ENCODE measurements at regions not wholly inside any gene's neighbourhood (a gene's known extent, or its start where the extent isn't known, plus 50 kb on each side); places are given as distances from the start of the nearest gene placed in this dataset.

- Histone ChIP-seq H3K27ac (ENCODE audit: low read depth in 1 of 2, low read length in 1 of 2) (no peak overlapping the region), H3K4me3 (no peak overlapping the region), H3K4me1 (ENCODE audit: control insufficient read depth in 5 of 5, insufficient read depth in 5 of 5, low read length in 5 of 5) (no peaks in the 10 kb centered on the region), H3K27me3 (ENCODE audit: control insufficient read depth in 3 of 3, insufficient read depth in 3 of 3, low read length in 2 of 3) (no peaks in the 10 kb centered on the region), H3K36me3 (ENCODE audit: control insufficient read depth in 4 of 4, insufficient read depth in 4 of 4, low read length in 4 of 4) (no peaks in the 10 kb centered on the region), H3K9me3 (ENCODE audit: control insufficient read depth in 4 of 4, insufficient read depth in 3 of 4, low read length in 3 of 4) (no peaks in the 10 kb centered on the region), H3K9ac (ENCODE audit: insufficient read depth in 1 of 2, low read length in 2 of 2) (no peak overlapping the region)
- ATAC-seq (ENCODE audit: insufficient read depth, low FRiP score) (no peak), DNase-seq (no peak)
- no peak for TF ChIP-seq CTCF (IDR thresholded peaks at IDR 0.05; ENCODE audit: control extremely low read depth, extremely low read depth)
- 94 to 95% methylated on average over 4 of the region's 4 CpGs for WGBS, 2 donors
Measured at GRCh38 chr1:65679773-65680172, 112.9 kb upstream of the PDE4B start.

GRCh38 chr1:65681096-65681495, 111.6 kb upstream of the PDE4B start:
- H3K27me3 ChIP-seq (ENCODE audit: control insufficient read depth in 3 of 3, insufficient read depth in 3 of 3, low read length in 2 of 3), result no peaks in the 10 kb centered on the region
- no peaks in the 10 kb centered on the region for H3K36me3 ChIP-seq (ENCODE audit: control insufficient read depth in 4 of 4, insufficient read depth in 4 of 4, low read length in 4 of 4)
- no peaks in the 10 kb centered on the region for H3K4me1 ChIP-seq (ENCODE audit: control insufficient read depth in 5 of 5, insufficient read depth in 5 of 5, low read length in 5 of 5)
- TF ChIP-seq CTCF (IDR thresholded peaks at IDR 0.05; ENCODE audit: control extremely low read depth, extremely low read depth), result no peak
- no peak overlapping the region for H3K27ac ChIP-seq (ENCODE audit: low read depth in 1 of 2, low read length in 1 of 2)
- DNase-seq (no peak), ATAC-seq (ENCODE audit: insufficient read depth, low FRiP score) (no peak)
- 86 to 90% methylated on average over 6 of the region's 6 CpGs for whole genome bisulfite sequencing, 2 donors
- H3K9me3 ChIP-seq (ENCODE audit: control insufficient read depth in 4 of 4, insufficient read depth in 3 of 4, low read length in 3 of 4), result no peaks in the 10 kb centered on the region
- H3K9ac ChIP-seq (ENCODE audit: insufficient read depth in 1 of 2, low read length in 2 of 2), result no peak overlapping the region
- H3K4me3 ChIP-seq, result no peak overlapping the region

GRCh38 chr1:65687428-65688214, 105.1 kb upstream of the PDE4B start:
- Histone ChIP-seq H3K27ac (ENCODE audit: low read depth in 1 of 2, low read length in 1 of 2) (no peak overlapping the region), H3K9ac (ENCODE audit: insufficient read depth in 1 of 2, low read length in 2 of 2) (no peak overlapping the region), H3K9me3 (ENCODE audit: control insufficient read depth in 4 of 4, insufficient read depth in 3 of 4, low read length in 3 of 4) (no peaks in the 10 kb centered on the region), H3K4me1 (ENCODE audit: control insufficient read depth in 5 of 5, insufficient read depth in 5 of 5, low read length in 5 of 5) (peaks cover 3 to 17% (median 8%) of the 10 kb centered on the region in 5 donors), H3K27me3 (ENCODE audit: control insufficient read depth in 3 of 3, insufficient read depth in 3 of 3, low read length in 2 of 3) (no peaks in the 10 kb centered on the region), H3K4me3 (no peak overlapping the region), H3K36me3 (ENCODE audit: control insufficient read depth in 4 of 4, insufficient read depth in 4 of 4, low read length in 4 of 4) (no peaks in the 10 kb centered on the region)
- DNase-seq (peak; percentile 87 to 89 (median 88)), ATAC-seq (ENCODE audit: insufficient read depth, low FRiP score) (peak; percentile 89)
- 15 to 19% methylated on average over 8 of the region's 8 CpGs for WGBS, 2 donors
- peak; percentile 98 for TF ChIP-seq CTCF (IDR thresholded peaks at IDR 0.05; ENCODE audit: control extremely low read depth, extremely low read depth)

- DNase-seq (no peak), ATAC-seq (ENCODE audit: insufficient read depth, low FRiP score) (no peak)
- H3K36me3 ChIP-seq (ENCODE audit: control insufficient read depth in 4 of 4, insufficient read depth in 4 of 4, low read length in 4 of 4), result no peaks in the 10 kb centered on the region
- H3K27me3 ChIP-seq (ENCODE audit: control insufficient read depth in 3 of 3, insufficient read depth in 3 of 3, low read length in 2 of 3), result no peaks in the 10 kb centered on the region
- no peak overlapping the region for H3K9ac ChIP-seq (ENCODE audit: insufficient read depth in 1 of 2, low read length in 2 of 2)
- H3K9me3 ChIP-seq (ENCODE audit: control insufficient read depth in 4 of 4, insufficient read depth in 3 of 4, low read length in 3 of 4), result no peaks in the 10 kb centered on the region
- no peak overlapping the region for H3K27ac ChIP-seq (ENCODE audit: low read depth in 1 of 2, low read length in 1 of 2)
- no peak overlapping the region for H3K4me3 ChIP-seq
- H3K4me1 ChIP-seq (ENCODE audit: control insufficient read depth in 5 of 5, insufficient read depth in 5 of 5, low read length in 5 of 5), result peaks cover 3 to 17% (median 8%) of the 10 kb centered on the region in 5 donors
- WGBS, 2 donors, result 85 to 90% methylated on average over 4 of the region's 4 CpGs
- TF ChIP-seq CTCF (IDR thresholded peaks at IDR 0.05; ENCODE audit: control extremely low read depth, extremely low read depth), result no peak
Measured at GRCh38 chr1:65688215-65688566, 104.5 kb upstream of the PDE4B start.
